DND-41 (cell line): ENCODE measurements at regions not wholly inside any gene's neighbourhood (a gene's known extent, or its start where the extent isn't known, plus 50 kb on each side); places are given as distances from the start of the nearest gene placed in this dataset.

Source experiments
- ATAC-seq: fragments of 200-7000 bp; cut with Tn5 transposase; 3 replicates; pipeline ENCODE4 v1.9.1; 2021; ENCODE audit warnings: low read depth; ENCODE audit not compliant: insufficient read depth
- DNase-seq: peaks from one replicate; pipeline ENCODE4 v3.0.0-alpha.2; 2020
- H2AFZ ChIP-seq: 2 replicates; pipeline ENCODE4 v1.6.0; 2012; ENCODE audit warnings: low read depth, low read length
- H3K27ac ChIP-seq: 2 replicates; pipeline ENCODE4 v1.5.1; 2012; ENCODE audit warnings: low read length, inconsistent platforms
- H3K27me3 ChIP-seq: fragments of 200-600 bp; sonication (generic); 2 replicates; pipeline ENCODE4 v1.6.0; 2012; ENCODE audit warnings: low read length, mild to moderate bottlenecking, inconsistent platforms; ENCODE audit not compliant: insufficient read depth, poor library complexity
- H3K36me3 ChIP-seq: 2 replicates; pipeline ENCODE4 v1.5.1; 2012; ENCODE audit warnings: low read length, inconsistent platforms; ENCODE audit not compliant: insufficient read depth
- H3K4me1 ChIP-seq: 2 replicates; pipeline ENCODE4 v1.5.1; 2012; ENCODE audit warnings: mild to moderate bottlenecking, low read length; ENCODE audit not compliant: insufficient read depth
- H3K4me2 ChIP-seq: 2 replicates; pipeline ENCODE4 v1.6.0; 2012; ENCODE audit warnings: mild to moderate bottlenecking, moderate library complexity, low read length, inconsistent platforms; ENCODE audit not compliant: insufficient read depth
- H3K4me3 ChIP-seq, 2 experiments: fragments of 200-600 bp in 1 of 2; shearing (Covaris generic) in 1 of 2; 2 replicates each; pipeline ENCODE4 v1.5.1; 2012 to 2016; ENCODE audit warnings: inconsistent platforms in 2 of 2, low read length in 2 of 2, mild to moderate bottlenecking in 2 of 2, low read depth in 1 of 2, moderate library complexity in 1 of 2
- H3K79me2 ChIP-seq: 2 replicates; pipeline ENCODE4 v1.6.0; 2012; ENCODE audit warnings: low read length, inconsistent platforms; ENCODE audit not compliant: insufficient read depth
- H3K9ac ChIP-seq: 2 replicates; pipeline ENCODE4 v1.6.0; 2012; ENCODE audit warnings: low read depth, mild to moderate bottlenecking, inconsistent platforms, low read length, moderate library complexity
- H3K9me3 ChIP-seq: 2 replicates; pipeline ENCODE4 v1.5.1; 2012; ENCODE audit warnings: low read length, moderate library complexity, mild to moderate bottlenecking, inconsistent platforms; ENCODE audit not compliant: insufficient read depth, severe bottlenecking
- H4K20me1 ChIP-seq: 2 replicates; pipeline ENCODE4 v1.6.0; 2012; ENCODE audit warnings: low read length; ENCODE audit not compliant: insufficient read depth
- EZH2 ChIP-seq: IDR thresholded peaks from 3 replicates; pipeline ENCODE4 v1.6.1; 2012; ENCODE audit warnings: borderline replicate concordance, low read depth, mild to moderate bottlenecking, moderate library complexity, low read length, inconsistent platforms; ENCODE audit not compliant: severe bottlenecking
- TF ChIP-seq, protein P1 (sequence below): IDR thresholded peaks from 2 replicates; pipeline ENCODE4 v1.5.1; 2012; ENCODE audit warnings: borderline replicate concordance, low read length, moderate library complexity, mild to moderate bottlenecking; ENCODE audit not compliant: poor library complexity, severe bottlenecking; ENCODE audit errors: extremely low read depth

DNA sequence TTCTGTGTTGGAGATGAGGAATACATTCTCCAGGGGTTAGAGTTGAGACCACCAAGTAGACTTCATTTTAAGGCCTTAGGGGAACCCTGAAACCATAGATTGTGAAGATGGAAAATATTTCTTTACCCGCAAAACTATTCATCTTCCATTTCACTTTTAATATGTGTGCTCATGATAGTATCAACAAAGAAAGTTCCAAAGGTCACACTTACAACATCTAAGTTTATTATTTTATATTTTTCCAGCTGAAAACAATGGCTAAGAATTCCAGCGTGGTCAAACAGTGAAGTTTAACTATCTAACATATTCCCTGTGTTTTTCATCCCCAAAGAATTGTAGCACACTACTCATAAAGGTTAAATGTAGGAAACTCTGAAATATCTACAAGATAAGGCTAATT lies 214.5 kb upstream of the GIMD1 start:
- Histone ChIP-seq H3K9me3 (no peaks in the 10 kb centered on the region), H3K27me3 (no peaks in the 10 kb centered on the region), H2AFZ (no peak overlapping the region), H3K79me2 (no peaks in the 10 kb centered on the region), H3K4me1 (no peaks in the 10 kb centered on the region), H3K36me3 (no peaks in the 10 kb centered on the region), H4K20me1 (no peaks in the 10 kb centered on the region), H3K9ac (no peak overlapping the region), H3K27ac (no peak overlapping the region), H3K4me2 (no peak overlapping the region), H3K4me3 (no peak overlapping the region)
- TF ChIP-seq, protein P1, sequence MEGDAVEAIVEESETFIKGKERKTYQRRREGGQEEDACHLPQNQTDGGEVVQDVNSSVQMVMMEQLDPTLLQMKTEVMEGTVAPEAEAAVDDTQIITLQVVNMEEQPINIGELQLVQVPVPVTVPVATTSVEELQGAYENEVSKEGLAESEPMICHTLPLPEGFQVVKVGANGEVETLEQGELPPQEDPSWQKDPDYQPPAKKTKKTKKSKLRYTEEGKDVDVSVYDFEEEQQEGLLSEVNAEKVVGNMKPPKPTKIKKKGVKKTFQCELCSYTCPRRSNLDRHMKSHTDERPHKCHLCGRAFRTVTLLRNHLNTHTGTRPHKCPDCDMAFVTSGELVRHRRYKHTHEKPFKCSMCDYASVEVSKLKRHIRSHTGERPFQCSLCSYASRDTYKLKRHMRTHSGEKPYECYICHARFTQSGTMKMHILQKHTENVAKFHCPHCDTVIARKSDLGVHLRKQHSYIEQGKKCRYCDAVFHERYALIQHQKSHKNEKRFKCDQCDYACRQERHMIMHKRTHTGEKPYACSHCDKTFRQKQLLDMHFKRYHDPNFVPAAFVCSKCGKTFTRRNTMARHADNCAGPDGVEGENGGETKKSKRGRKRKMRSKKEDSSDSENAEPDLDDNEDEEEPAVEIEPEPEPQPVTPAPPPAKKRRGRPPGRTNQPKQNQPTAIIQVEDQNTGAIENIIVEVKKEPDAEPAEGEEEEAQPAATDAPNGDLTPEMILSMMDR = no peak
- no peak for TF ChIP-seq EZH2
- ATAC-seq = no peak
- no peak for DNase-seq

DNA sequence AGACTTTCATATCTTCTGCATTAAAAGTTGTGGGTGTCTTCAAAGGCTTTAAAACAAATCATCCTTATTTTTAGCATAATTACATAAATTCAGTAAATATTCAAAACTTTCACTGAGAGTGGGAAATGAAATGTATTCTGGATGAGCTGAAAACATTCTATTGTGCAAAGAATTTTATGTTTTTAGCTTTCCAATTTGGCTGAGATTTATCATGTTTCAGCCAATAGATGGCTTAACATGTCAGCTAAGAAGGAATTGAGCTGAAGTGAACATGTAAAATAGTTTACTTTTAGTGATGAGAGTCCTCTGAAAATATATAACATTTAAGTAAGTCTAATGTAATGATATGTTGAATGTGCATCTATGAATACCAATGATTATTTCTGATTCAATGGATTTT lies 213.5 kb upstream of the GIMD1 start:
- no peak overlapping the region for H3K4me2 ChIP-seq
- DNase-seq (no peak), ATAC-seq (no peak)
- no peaks in the 10 kb centered on the region for H3K27me3 ChIP-seq
- H2AFZ ChIP-seq = no peak overlapping the region
- H3K79me2 ChIP-seq = no peaks in the 10 kb centered on the region
- H3K4me1 ChIP-seq = no peaks in the 10 kb centered on the region
- H3K9me3 ChIP-seq = no peaks in the 10 kb centered on the region
- no peak overlapping the region for H3K9ac ChIP-seq
- H3K36me3 ChIP-seq = no peaks in the 10 kb centered on the region
- no peaks in the 10 kb centered on the region for H4K20me1 ChIP-seq
- no peak for TF ChIP-seq EZH2
- TF ChIP-seq, protein P1 = no peak
- no peak overlapping the region for H3K27ac ChIP-seq
- H3K4me3 ChIP-seq = no peak overlapping the region

DNA sequence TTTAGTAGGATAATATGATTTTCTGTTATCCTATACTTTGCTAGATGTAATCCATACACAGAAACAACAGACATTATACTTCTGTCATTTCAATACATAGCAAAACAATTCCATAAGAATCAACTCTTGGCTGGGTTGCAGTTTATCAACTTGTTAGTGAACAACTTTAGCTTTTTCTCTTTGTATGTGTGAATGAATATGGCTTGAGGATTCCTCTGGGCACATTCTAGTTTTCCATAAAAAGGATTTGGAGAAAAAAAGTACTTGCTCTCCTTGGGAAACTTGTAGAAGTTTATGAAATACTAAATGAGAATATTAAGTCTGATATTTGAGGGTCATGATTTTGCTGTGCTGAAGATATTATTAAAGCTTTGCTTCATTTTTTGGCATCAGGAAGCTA lies 210.7 kb upstream of the GIMD1 start:
- H2AFZ ChIP-seq = no peak overlapping the region
- no peak overlapping the region for H3K9ac ChIP-seq
- TF ChIP-seq EZH2 = no peak
- TF ChIP-seq, protein P1 = no peak
- H3K79me2 ChIP-seq = no peaks in the 10 kb centered on the region
- DNase-seq (no peak), ATAC-seq (no peak)
- no peaks in the 10 kb centered on the region for H3K9me3 ChIP-seq
- no peak overlapping the region for H3K27ac ChIP-seq
- H3K4me3 ChIP-seq = no peak overlapping the region
- H3K4me2 ChIP-seq = no peak overlapping the region
- no peaks in the 10 kb centered on the region for H3K4me1 ChIP-seq
- no peaks in the 10 kb centered on the region for H3K36me3 ChIP-seq
- no peaks in the 10 kb centered on the region for H4K20me1 ChIP-seq
- no peaks in the 10 kb centered on the region for H3K27me3 ChIP-seq
